BE2C (cell line): ENCODE measurements at regions not wholly inside any gene's neighbourhood (a gene's known extent, or its start where the extent isn't known, plus 50 kb on each side); places are given as distances from the start of the nearest gene placed in this dataset.

Experiments used
- DNase-seq: peaks from one replicate; pipeline ENCODE4 v3.0.0-alpha.2; 2020
- H3K27me3 ChIP-seq: fragments of 250-450 bp; sonication (Bioruptor Pico); 2 replicates; pipeline ENCODE4 v1.5.1; 2020; ENCODE audit warnings: mild to moderate bottlenecking
- H3K36me3 ChIP-seq: fragments of 250-450 bp; sonication (Bioruptor Pico); 2 replicates; pipeline ENCODE4 v1.5.1; 2020; ENCODE audit warnings: mild to moderate bottlenecking
- H3K4me1 ChIP-seq: fragments of 250-450 bp; sonication (Bioruptor Pico); 2 replicates; pipeline ENCODE4 v1.5.1; 2020
- H3K4me3 ChIP-seq: 2 replicates; pipeline ENCODE4 v1.5.1; 2011; ENCODE audit warnings: low read depth, low read length
- H3K9me3 ChIP-seq: fragments of 250-450 bp; sonication (Bioruptor Pico); 2 replicates; pipeline ENCODE4 v1.5.1; 2020
- TF ChIP-seq, protein P1 (sequence below): IDR thresholded peaks from 2 replicates; pipeline ENCODE4 v1.5.1; 2012; ENCODE audit warnings: mild to moderate bottlenecking, low read depth, low read length

- Histone ChIP-seq H3K27me3 (no peaks in the 10 kb centered on the region), H3K4me3 (no peak overlapping the region), H3K36me3 (no peaks in the 10 kb centered on the region), H3K9me3 (no peaks in the 10 kb centered on the region), H3K4me1 (no peaks in the 10 kb centered on the region)
- TF ChIP-seq, protein P1, sequence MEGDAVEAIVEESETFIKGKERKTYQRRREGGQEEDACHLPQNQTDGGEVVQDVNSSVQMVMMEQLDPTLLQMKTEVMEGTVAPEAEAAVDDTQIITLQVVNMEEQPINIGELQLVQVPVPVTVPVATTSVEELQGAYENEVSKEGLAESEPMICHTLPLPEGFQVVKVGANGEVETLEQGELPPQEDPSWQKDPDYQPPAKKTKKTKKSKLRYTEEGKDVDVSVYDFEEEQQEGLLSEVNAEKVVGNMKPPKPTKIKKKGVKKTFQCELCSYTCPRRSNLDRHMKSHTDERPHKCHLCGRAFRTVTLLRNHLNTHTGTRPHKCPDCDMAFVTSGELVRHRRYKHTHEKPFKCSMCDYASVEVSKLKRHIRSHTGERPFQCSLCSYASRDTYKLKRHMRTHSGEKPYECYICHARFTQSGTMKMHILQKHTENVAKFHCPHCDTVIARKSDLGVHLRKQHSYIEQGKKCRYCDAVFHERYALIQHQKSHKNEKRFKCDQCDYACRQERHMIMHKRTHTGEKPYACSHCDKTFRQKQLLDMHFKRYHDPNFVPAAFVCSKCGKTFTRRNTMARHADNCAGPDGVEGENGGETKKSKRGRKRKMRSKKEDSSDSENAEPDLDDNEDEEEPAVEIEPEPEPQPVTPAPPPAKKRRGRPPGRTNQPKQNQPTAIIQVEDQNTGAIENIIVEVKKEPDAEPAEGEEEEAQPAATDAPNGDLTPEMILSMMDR, result no peak
- DNase-seq, result no peak
These were observed 232.2 kb upstream of the PKN2 start for GRCh38 chr1:88451856-88452255.

DNA sequence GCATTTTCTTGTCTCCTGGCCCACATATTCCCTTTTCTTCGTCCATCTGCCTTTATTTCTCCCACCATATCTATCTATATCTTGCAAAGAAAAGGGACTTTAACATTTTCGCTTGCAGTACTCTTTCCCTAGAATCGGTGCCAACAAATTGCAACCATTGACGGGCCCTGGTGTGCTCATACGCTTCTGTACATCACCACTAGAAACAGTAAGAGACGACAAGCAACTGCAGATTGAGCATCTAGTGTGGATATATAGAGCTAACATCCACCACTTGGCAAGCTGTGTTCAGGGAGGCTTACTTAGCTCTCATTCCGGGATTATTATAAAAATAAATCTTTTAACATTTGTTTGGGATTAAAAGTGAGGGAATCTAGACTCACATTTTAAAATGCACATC lies 230.8 kb upstream of the PKN2 start:
- no peak for DNase-seq
- TF ChIP-seq, protein P1, result no peak
- Histone ChIP-seq H3K4me1 (no peaks in the 10 kb centered on the region), H3K4me3 (no peak overlapping the region), H3K9me3 (no peaks in the 10 kb centered on the region), H3K27me3 (no peaks in the 10 kb centered on the region), H3K36me3 (no peaks in the 10 kb centered on the region)

DNA sequence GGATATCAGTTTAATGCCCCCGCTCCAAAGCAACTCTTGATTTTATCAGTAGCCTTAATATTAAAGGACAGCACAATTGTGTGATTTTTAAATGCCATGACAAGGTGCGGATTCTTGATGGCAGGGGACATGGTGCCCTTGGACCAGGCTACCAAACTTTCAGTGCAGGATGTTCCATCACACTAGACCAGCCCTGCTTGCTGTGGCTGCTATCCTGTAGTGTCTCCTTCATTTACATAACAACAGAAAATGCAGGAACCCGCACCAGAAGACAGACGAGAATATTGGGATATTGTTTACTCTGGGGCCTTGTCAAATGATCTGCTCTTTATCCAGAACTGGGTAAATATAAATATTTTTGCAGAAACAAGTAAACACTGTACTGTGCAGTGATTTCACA lies 229.3 kb upstream of the PKN2 start:
- no peaks in the 10 kb centered on the region for H3K9me3 ChIP-seq
- no peak for DNase-seq
- H3K4me1 ChIP-seq, result no peaks in the 10 kb centered on the region
- H3K4me3 ChIP-seq, result no peak overlapping the region
- no peaks in the 10 kb centered on the region for H3K36me3 ChIP-seq
- TF ChIP-seq, protein P1, result no peak
- H3K27me3 ChIP-seq, result no peaks in the 10 kb centered on the region

- Histone ChIP-seq H3K9me3 (no peaks in the 10 kb centered on the region), H3K36me3 (no peaks in the 10 kb centered on the region), H3K4me1 (no peaks in the 10 kb centered on the region), H3K4me3 (no peak overlapping the region), H3K27me3 (no peaks in the 10 kb centered on the region)
- no peak for DNase-seq
- TF ChIP-seq, protein P1, result no peak
These were observed 228.3 kb upstream of the PKN2 start for GRCh38 chr1:88455621-88456256.

GRCh38 chr1:88457197-88457596 lies 226.9 kb upstream of the PKN2 start:
- DNase-seq, result no peak
- H3K4me1 ChIP-seq, result no peaks in the 10 kb centered on the region
- no peaks in the 10 kb centered on the region for H3K36me3 ChIP-seq
- H3K4me3 ChIP-seq, result no peak overlapping the region
- no peaks in the 10 kb centered on the region for H3K9me3 ChIP-seq
- TF ChIP-seq, protein P1, result no peak
- no peaks in the 10 kb centered on the region for H3K27me3 ChIP-seq

GRCh38 chr1:88461007-88461406 lies 223.1 kb upstream of the PKN2 start:
- Histone ChIP-seq H3K4me1 (no peaks in the 10 kb centered on the region), H3K4me3 (no peak overlapping the region), H3K27me3 (no peaks in the 10 kb centered on the region), H3K9me3 (no peaks in the 10 kb centered on the region), H3K36me3 (no peaks in the 10 kb centered on the region)
- DNase-seq, result no peak
- TF ChIP-seq, protein P1, result no peak
